ENCODE measurements at regions not wholly inside any gene's neighbourhood (a gene's known extent, or its start where the extent isn't known, plus 50 kb on each side); places are given as distances from the start of the nearest gene placed in this dataset.

DNA sequence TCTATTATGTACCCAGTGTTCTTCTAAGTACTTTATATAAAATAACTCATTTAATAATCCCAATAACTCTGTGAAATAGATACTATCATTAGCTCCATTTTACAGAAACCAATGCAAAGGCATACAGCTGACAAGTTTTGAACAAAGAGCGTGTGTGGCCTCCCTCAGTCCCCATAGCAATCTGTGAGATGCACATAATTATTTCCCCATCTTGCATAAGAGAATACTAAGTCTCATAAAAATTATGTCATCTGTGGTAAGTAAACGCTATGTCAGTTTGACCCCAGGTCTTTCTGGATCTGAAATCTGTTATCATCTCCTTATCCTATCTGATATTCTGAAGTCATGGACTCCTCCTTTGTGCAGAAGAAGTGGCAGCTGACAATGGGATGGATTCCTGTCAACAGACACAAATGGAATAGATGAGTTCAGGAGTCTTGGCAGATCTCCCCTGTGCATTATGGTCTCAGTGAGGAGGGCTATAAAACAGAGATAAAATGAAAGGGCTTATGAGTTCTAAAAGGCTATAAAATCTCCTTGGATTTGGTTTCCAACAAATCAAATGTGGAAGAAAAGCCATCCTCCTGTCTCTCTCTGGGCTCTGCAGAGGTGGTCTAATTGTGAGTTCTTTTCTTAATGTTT, 162.5 kb upstream of the TLE4 start:
- H3K4me3 ChIP-seq: no peak overlapping the region
- H3K27ac ChIP-seq: no peak overlapping the region
- H3K4me1 ChIP-seq: no peaks in the 10 kb centered on the region
- ATAC-seq: no peak
- intact Hi-C loops (cut with DNase I; ENCODE audit: low total_unique reads) (no loop called here), in situ Hi-C loops (cut with MboI; ENCODE audit: low sequenced_read_pairs in 4 of 4) (loop anchor here in 1 of 4 donors (25.0 kb wide), 1 partner anchor 378 kb away; no protein-coding TSS in a partner anchor)
- H3K9me3 ChIP-seq: no peaks in the 10 kb centered on the region
- TF ChIP-seq POLR2A (IDR thresholded peaks at IDR 0.05): no peak
- TF ChIP-seq, protein P1, sequence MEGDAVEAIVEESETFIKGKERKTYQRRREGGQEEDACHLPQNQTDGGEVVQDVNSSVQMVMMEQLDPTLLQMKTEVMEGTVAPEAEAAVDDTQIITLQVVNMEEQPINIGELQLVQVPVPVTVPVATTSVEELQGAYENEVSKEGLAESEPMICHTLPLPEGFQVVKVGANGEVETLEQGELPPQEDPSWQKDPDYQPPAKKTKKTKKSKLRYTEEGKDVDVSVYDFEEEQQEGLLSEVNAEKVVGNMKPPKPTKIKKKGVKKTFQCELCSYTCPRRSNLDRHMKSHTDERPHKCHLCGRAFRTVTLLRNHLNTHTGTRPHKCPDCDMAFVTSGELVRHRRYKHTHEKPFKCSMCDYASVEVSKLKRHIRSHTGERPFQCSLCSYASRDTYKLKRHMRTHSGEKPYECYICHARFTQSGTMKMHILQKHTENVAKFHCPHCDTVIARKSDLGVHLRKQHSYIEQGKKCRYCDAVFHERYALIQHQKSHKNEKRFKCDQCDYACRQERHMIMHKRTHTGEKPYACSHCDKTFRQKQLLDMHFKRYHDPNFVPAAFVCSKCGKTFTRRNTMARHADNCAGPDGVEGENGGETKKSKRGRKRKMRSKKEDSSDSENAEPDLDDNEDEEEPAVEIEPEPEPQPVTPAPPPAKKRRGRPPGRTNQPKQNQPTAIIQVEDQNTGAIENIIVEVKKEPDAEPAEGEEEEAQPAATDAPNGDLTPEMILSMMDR (IDR thresholded peaks at IDR 0.05 in 4 of 5, conservative IDR thresholded peaks at IDR 0.05 in 1 of 5): no peak
- no peaks in the 10 kb centered on the region for H3K27me3 ChIP-seq
- DNase-seq: no peak
- no peaks in the 10 kb centered on the region for H3K36me3 ChIP-seq

DNA sequence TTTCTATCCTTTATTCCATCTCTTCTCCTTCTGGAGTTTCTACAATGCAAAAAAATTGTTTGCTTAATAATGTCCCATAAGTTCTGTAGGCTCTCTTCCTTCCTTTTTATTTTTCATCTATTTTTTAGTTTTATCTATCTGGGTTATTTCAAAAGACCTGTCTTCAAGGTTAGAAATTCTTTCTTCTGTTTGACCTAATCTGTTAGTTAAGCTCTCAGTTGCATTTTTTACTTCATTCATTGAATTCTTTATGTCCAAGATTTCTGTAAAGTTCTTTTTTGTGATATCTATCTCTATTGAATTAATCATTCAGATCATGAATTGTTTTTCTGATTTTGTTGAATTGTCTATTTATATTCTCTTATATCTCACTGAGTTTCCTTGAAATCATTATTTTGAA, 145.9 kb upstream of the TLE4 start:
- Histone ChIP-seq H3K27ac (no peak overlapping the region), H3K36me3 (no peaks in the 10 kb centered on the region), H3K4me1 (no peaks in the 10 kb centered on the region), H3K9me3 (no peaks in the 10 kb centered on the region), H3K4me3 (no peak overlapping the region), H3K27me3 (no peaks in the 10 kb centered on the region)
- ATAC-seq (no peak), DNase-seq (no peak)
- TF ChIP-seq, protein P1 (IDR thresholded peaks at IDR 0.05 in 4 of 5, conservative IDR thresholded peaks at IDR 0.05 in 1 of 5): no peak
- no peak for TF ChIP-seq POLR2A (IDR thresholded peaks at IDR 0.05)
- intact Hi-C loops (cut with DNase I; ENCODE audit: low total_unique reads) (no loop called here), in situ Hi-C loops (cut with MboI; ENCODE audit: low sequenced_read_pairs in 4 of 4) (loop anchor here in 1 of 4 donors (25.0 kb wide), 1 partner anchor 111 kb away; no protein-coding TSS in a partner anchor)

DNA sequence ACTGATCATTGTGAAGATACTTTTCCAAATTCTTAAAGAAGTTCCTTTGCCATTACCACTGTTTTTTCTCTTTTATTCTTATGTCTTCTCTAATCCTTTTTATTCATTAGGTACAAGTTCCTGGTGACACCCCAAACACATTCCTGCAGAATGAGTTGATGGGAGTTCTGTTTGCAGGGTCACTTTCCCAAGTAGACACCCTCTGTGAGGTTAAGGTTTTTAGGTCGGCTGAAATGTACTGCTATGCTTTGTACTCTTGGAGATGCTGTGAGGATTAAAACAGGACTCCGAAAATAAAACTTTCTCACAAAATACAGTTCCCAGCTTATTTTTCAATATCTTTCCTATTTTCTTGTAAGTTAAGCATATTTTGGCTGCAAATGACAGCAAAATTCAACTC, 143.3 kb upstream of the TLE4 start:
- no peaks in the 10 kb centered on the region for H3K27me3 ChIP-seq
- intact Hi-C loops (cut with DNase I; ENCODE audit: low total_unique reads) (no loop called here), in situ Hi-C loops (cut with MboI; ENCODE audit: low sequenced_read_pairs in 4 of 4) (loop anchor here in 1 of 4 donors (25.0 kb wide), 1 partner anchor 109 kb away; no protein-coding TSS in a partner anchor)
- no peak overlapping the region for H3K4me3 ChIP-seq
- H3K27ac ChIP-seq: no peak overlapping the region
- DNase-seq (no peak), ATAC-seq (no peak)
- H3K4me1 ChIP-seq: no peaks in the 10 kb centered on the region
- H3K9me3 ChIP-seq: no peaks in the 10 kb centered on the region
- TF ChIP-seq, protein P1 (IDR thresholded peaks at IDR 0.05 in 4 of 5, conservative IDR thresholded peaks at IDR 0.05 in 1 of 5): no peak
- TF ChIP-seq POLR2A (IDR thresholded peaks at IDR 0.05): no peak
- H3K36me3 ChIP-seq: no peaks in the 10 kb centered on the region

DNA sequence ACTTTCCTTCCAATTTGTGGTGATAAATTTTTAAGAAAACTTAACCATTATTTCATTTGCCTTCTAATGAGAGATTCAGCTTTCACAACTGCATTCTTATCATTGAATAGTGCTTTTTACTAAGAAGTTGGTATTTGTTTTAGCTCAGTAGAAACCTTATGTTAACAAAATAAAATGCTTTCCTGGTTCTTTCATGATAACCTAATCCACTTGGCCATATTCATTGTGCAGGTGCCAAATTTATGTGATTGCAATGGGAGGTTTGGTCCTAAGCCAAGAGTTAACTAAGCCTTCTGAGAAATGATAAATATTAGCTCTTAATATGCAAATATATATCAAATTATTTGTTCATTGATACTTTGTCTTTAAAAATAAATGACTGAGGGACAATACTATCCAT, 141.1 kb upstream of the TLE4 start:
- no peaks in the 10 kb centered on the region for H3K27me3 ChIP-seq
- no peak for TF ChIP-seq POLR2A (IDR thresholded peaks at IDR 0.05)
- intact Hi-C loops (cut with DNase I; ENCODE audit: low total_unique reads): no loop called here
- ATAC-seq (no peak), DNase-seq (no peak)
- in situ Hi-C loops (cut with MboI; ENCODE audit: low sequenced_read_pairs in 4 of 4): loop anchor here in 1 of 4 donors (25.0 kb wide), 1 partner anchor 107 kb away; no protein-coding TSS in a partner anchor
- no peaks in the 10 kb centered on the region for H3K36me3 ChIP-seq
- H3K9me3 ChIP-seq: no peaks in the 10 kb centered on the region
- no peak overlapping the region for H3K4me3 ChIP-seq
- no peak overlapping the region for H3K27ac ChIP-seq
- no peaks in the 10 kb centered on the region for H3K4me1 ChIP-seq

DNA sequence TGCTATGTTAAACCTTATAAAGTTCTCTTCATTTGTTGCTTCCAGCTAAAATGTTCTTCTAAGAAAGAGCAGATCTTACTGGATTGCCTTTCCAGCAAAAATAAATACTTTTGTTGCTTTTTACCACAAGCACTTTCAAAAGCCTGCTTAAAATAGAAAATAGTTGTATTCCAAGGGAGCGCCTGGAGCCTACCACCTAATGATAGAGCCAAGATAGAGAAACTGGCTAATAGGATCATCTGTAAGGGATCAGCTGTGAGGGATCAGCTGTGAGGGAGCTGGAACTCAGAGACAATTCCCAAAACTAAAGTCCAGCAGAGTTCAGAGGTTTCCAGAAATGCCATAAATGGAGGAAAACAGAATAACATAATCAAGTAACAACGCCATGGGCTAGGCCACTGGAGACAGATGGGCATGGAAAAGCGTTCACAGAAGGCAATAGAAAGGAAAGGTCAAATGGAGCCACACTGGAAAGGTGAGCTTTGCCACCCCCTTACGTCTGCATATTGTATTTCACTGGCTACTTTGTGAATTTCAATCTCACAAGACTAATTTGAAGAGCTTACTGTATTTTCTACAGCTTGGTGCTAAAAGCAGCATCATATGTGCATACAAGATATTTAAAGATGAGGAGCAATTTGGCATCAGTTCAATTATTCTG, 140.6 kb upstream of the TLE4 start:
- DNase-seq: no peak
- in situ Hi-C loops (cut with MboI; ENCODE audit: low sequenced_read_pairs in 4 of 4) (loop anchor here in 1 of 4 donors (25.0 kb wide), 1 partner anchor 106 kb away; no protein-coding TSS in a partner anchor), intact Hi-C loops (cut with DNase I; ENCODE audit: low total_unique reads) (no loop called here)
- ATAC-seq: no peak
- no peak overlapping the region for H3K4me3 ChIP-seq
- H3K9me3 ChIP-seq: no peaks in the 10 kb centered on the region
- H3K36me3 ChIP-seq: no peaks in the 10 kb centered on the region
- H3K4me1 ChIP-seq: no peaks in the 10 kb centered on the region
- H3K27ac ChIP-seq: no peak overlapping the region
- H3K27me3 ChIP-seq: no peaks in the 10 kb centered on the region
- TF ChIP-seq, protein P1 (IDR thresholded peaks at IDR 0.05 in 4 of 5, conservative IDR thresholded peaks at IDR 0.05 in 1 of 5): no peak
- no peak for TF ChIP-seq POLR2A (IDR thresholded peaks at IDR 0.05)

Data from gastrocnemius medialis (tissue), 4 donors.